BE2C (cell line): ENCODE measurements at regions not wholly inside any gene's neighbourhood (a gene's known extent, or its start where the extent isn't known, plus 50 kb on each side); places are given as distances from the start of the nearest gene placed in this dataset.

ENCODE experiments used
- DNase-seq: peaks from one replicate; pipeline ENCODE4 v3.0.0-alpha.2; 2020
- H3K27me3 ChIP-seq: fragments of 250-450 bp; sonication (Bioruptor Pico); 2 replicates; pipeline ENCODE4 v1.5.1; 2020; ENCODE audit warnings: mild to moderate bottlenecking
- H3K36me3 ChIP-seq: fragments of 250-450 bp; sonication (Bioruptor Pico); 2 replicates; pipeline ENCODE4 v1.5.1; 2020; ENCODE audit warnings: mild to moderate bottlenecking
- H3K4me1 ChIP-seq: fragments of 250-450 bp; sonication (Bioruptor Pico); 2 replicates; pipeline ENCODE4 v1.5.1; 2020
- H3K4me3 ChIP-seq: 2 replicates; pipeline ENCODE4 v1.5.1; 2011; ENCODE audit warnings: low read depth, low read length
- H3K9me3 ChIP-seq: fragments of 250-450 bp; sonication (Bioruptor Pico); 2 replicates; pipeline ENCODE4 v1.5.1; 2020
- CTCF ChIP-seq: IDR thresholded peaks from 2 replicates; pipeline ENCODE4 v1.5.1; 2012; ENCODE audit warnings: mild to moderate bottlenecking, low read depth, low read length

- H3K9me3 ChIP-seq = no peaks in the 10 kb centered on the region
- TF ChIP-seq CTCF = no peak
Observed at GRCh38 chr3:193051314-193051713, 133.7 kb upstream of the MB21D2 start.

GRCh38 chr3:193052354-193053045 is 134.8 kb upstream of the MB21D2 start:
- no peaks in the 10 kb centered on the region for H3K36me3 ChIP-seq
- no peak for TF ChIP-seq CTCF

More at GRCh38 chr3:193051314-193051713, 133.7 kb upstream of the MB21D2 start:
- Histone ChIP-seq H3K27me3 (no peaks in the 10 kb centered on the region), H3K4me3 (no peak overlapping the region), H3K4me1 (no peaks in the 10 kb centered on the region), H3K36me3 (no peaks in the 10 kb centered on the region)
- DNase-seq = no peak

GRCh38 chr3:193053046-193053435 is 135.4 kb upstream of the MB21D2 start:
- no peak for TF ChIP-seq CTCF
- Histone ChIP-seq H3K4me3 (no peak overlapping the region), H3K9me3 (no peaks in the 10 kb centered on the region), H3K4me1 (no peaks in the 10 kb centered on the region), H3K27me3 (no peaks in the 10 kb centered on the region), H3K36me3 (no peaks in the 10 kb centered on the region)
- no peak for DNase-seq

More at GRCh38 chr3:193052354-193053045, 134.8 kb upstream of the MB21D2 start:
- no peaks in the 10 kb centered on the region for H3K4me1 ChIP-seq
- no peak for DNase-seq
- H3K9me3 ChIP-seq = no peaks in the 10 kb centered on the region
- H3K4me3 ChIP-seq = no peak overlapping the region
- no peaks in the 10 kb centered on the region for H3K27me3 ChIP-seq

GRCh38 chr3:193055352-193055751 is 137.7 kb upstream of the MB21D2 start:
- Histone ChIP-seq H3K4me3 (no peak overlapping the region), H3K27me3 (no peaks in the 10 kb centered on the region), H3K9me3 (no peaks in the 10 kb centered on the region), H3K36me3 (no peaks in the 10 kb centered on the region), H3K4me1 (no peaks in the 10 kb centered on the region)
- DNase-seq = no peak
- no peak for TF ChIP-seq CTCF

GRCh38 chr3:193057616-193058015 is 140.0 kb upstream of the MB21D2 start:
- H3K36me3 ChIP-seq = no peaks in the 10 kb centered on the region
- H3K27me3 ChIP-seq = no peaks in the 10 kb centered on the region
- no peaks in the 10 kb centered on the region for H3K4me1 ChIP-seq
- DNase-seq = no peak
- no peak for TF ChIP-seq CTCF
- no peaks in the 10 kb centered on the region for H3K9me3 ChIP-seq
- no peak overlapping the region for H3K4me3 ChIP-seq

- Histone ChIP-seq H3K4me1 (no peaks in the 10 kb centered on the region), H3K9me3 (no peaks in the 10 kb centered on the region), H3K27me3 (no peaks in the 10 kb centered on the region), H3K36me3 (no peaks in the 10 kb centered on the region), H3K4me3 (no peak overlapping the region)
- TF ChIP-seq CTCF = no peak
- DNase-seq = no peak
Observed at GRCh38 chr3:193060748-193061546, 143.3 kb upstream of the MB21D2 start.
